WERI-Rb-1 (cell line): ENCODE measurements at regions not wholly inside any gene's neighbourhood (a gene's known extent, or its start where the extent isn't known, plus 50 kb on each side); places are given as distances from the start of the nearest gene placed in this dataset.

Source experiments
- DNase-seq: peaks from one replicate; pipeline ENCODE4 v3.0.0-alpha.2; 2020
- H3K27ac ChIP-seq: fragments of 250-450 bp; sonication (Bioruptor Pico); 2 replicates; pipeline ENCODE4 v1.5.1; 2020; ENCODE audit warnings: mild to moderate bottlenecking, moderate library complexity
- H3K27me3 ChIP-seq: fragments of 250-450 bp; sonication (Bioruptor Pico); 2 replicates; pipeline ENCODE4 v1.5.1; 2021; ENCODE audit warnings: mild to moderate bottlenecking, low read depth, moderate library complexity; ENCODE audit not compliant: insufficient read depth, severe bottlenecking
- H3K36me3 ChIP-seq: fragments of 250-450 bp; sonication (Bioruptor Pico); 2 replicates; pipeline ENCODE4 v1.5.1; 2020; ENCODE audit warnings: mild to moderate bottlenecking, moderate library complexity
- H3K4me3 ChIP-seq: 2 replicates; pipeline ENCODE4 v1.5.1; 2011; ENCODE audit warnings: low read depth, mild to moderate bottlenecking, control low read depth, low read length
- H3K9me3 ChIP-seq: fragments of 250-450 bp; sonication (Bioruptor Pico); 2 replicates; pipeline ENCODE4 v1.5.1; 2021; ENCODE audit warnings: mild to moderate bottlenecking, moderate library complexity; ENCODE audit not compliant: severe bottlenecking
- TF ChIP-seq, protein P1 (sequence below): IDR thresholded peaks from 2 replicates; pipeline ENCODE4 v1.5.1; 2011; ENCODE audit warnings: low read depth, mild to moderate bottlenecking, control low read depth, inconsistent platforms, low read length

DNA sequence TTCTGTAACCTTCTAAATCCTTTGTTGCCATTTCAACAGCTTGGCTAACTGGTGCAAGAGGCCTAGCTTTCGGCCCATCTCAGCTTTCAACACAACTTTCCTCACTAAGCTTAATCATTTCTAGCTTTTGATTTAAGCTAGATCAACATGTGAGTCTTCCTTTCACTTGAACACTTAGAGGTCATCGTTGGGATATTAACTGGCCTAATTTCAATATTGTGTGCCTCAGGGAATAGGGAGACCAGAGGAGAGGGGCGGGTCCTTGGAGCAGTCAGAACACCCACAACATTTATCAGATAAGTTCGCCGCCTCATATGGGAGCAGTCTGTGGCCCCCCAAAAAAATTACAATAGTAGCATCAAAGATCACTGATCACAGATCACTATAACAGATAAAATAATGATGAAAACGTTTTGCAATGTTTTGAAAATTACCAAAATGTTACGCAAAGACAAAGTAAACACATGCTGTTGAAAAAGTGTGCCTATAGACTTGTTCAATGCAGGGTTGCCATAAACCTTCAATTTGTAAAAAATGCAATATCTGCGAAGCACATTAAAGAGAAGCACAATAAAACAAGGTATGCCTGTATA lies 66.8 kb upstream of the PCSK1 start:
- DNase-seq = no peak
- no peaks in the 10 kb centered on the region for H3K9me3 ChIP-seq
- H3K36me3 ChIP-seq = no peaks in the 10 kb centered on the region
- H3K4me3 ChIP-seq = no peak overlapping the region
- no peak overlapping the region for H3K27ac ChIP-seq
- TF ChIP-seq, protein P1, sequence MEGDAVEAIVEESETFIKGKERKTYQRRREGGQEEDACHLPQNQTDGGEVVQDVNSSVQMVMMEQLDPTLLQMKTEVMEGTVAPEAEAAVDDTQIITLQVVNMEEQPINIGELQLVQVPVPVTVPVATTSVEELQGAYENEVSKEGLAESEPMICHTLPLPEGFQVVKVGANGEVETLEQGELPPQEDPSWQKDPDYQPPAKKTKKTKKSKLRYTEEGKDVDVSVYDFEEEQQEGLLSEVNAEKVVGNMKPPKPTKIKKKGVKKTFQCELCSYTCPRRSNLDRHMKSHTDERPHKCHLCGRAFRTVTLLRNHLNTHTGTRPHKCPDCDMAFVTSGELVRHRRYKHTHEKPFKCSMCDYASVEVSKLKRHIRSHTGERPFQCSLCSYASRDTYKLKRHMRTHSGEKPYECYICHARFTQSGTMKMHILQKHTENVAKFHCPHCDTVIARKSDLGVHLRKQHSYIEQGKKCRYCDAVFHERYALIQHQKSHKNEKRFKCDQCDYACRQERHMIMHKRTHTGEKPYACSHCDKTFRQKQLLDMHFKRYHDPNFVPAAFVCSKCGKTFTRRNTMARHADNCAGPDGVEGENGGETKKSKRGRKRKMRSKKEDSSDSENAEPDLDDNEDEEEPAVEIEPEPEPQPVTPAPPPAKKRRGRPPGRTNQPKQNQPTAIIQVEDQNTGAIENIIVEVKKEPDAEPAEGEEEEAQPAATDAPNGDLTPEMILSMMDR = no peak
- no peaks in the 10 kb centered on the region for H3K27me3 ChIP-seq

DNA sequence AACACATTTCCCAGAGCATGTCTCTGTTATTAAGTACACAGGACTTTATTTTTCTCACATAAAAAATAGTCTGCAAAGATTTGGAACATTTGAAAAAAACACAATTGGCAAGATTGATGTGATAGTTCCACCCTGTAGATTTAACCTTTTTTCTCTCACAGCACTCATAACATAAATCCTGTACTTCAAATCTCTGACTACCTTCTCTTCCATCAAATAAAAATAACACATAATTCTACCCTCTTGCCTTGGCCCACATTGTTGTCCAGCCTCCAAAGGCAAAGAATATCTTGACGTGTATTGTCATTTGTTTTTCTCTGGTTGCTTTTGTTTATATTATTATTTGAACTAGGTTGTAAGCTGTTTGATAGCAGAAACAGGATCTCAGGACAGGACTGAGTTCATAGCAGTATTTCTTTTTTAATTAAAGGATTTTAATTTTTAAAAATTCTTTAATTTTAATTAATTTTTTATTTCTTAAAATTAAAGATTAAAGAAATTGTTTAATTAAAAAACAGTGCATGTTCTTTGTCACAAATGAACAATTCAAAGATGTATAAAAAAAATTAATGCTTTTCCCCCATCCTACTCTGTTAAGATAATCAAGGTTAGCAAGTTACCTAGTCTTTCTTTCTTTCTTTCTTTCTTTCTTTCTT lies 69.1 kb upstream of the PCSK1 start:
- Histone ChIP-seq H3K4me3 (no peak overlapping the region), H3K36me3 (no peaks in the 10 kb centered on the region), H3K9me3 (no peaks in the 10 kb centered on the region), H3K27ac (no peak overlapping the region), H3K27me3 (no peaks in the 10 kb centered on the region)
- no peak for DNase-seq
- TF ChIP-seq, protein P1 = no peak

DNA sequence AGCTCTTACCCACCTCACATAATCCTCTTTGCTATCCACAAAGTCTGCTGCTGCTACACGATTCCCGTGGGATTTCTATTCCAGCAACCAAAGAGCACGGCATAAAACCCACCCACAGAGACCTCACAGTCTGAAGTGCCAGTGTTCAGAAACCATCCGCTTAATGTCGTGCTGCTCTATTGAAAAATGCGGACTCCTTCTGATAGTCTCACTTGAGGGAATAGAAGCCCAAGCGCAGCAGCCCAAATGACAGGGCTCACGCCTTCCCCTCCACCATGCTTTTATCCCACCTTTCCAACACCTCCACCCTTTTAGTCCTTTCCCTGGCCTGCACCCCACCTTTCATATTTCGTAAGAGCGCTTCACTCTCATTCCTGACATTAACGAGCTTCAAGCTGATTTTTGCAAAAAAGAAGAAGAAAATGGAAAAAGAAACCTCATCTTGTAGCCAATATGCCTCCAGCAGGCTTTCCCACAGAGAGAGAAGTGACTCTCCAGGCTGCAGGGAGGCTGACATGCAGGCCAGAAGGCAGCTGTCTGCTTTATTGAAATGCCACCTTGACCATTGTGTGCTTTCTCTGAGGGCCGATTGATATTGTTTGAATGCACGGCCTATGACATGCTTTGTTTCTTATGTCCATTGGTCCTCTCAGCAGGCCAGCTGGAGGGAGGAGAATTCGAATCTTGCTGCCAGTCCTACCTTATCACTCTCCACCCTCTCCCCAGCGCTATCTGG lies 70.6 kb upstream of the PCSK1 start:
- no peak for DNase-seq
- Histone ChIP-seq H3K27ac (no peak overlapping the region), H3K36me3 (no peaks in the 10 kb centered on the region), H3K4me3 (no peak overlapping the region), H3K27me3 (no peaks in the 10 kb centered on the region), H3K9me3 (no peaks in the 10 kb centered on the region)
- TF ChIP-seq, protein P1 = no peak

DNA sequence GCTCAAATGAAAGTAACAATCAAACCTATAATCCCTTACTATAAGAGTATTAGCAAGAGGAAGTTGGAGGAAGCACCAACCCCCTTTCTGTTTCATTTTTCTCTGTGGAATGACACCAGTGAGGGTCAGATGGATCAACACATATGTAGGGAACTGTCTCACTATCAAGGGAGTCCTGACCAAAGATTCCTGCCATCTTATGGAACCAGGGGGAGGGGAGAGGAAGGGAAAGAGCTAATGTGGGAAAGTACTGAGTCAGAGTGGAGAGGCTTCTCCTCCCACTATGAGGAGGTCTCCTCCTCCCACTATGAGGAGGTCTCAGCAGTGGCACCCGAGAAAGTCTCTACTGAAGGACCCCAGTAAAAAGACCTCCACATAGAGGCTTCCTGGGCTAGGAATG lies 73.3 kb upstream of the PCSK1 start:
- TF ChIP-seq, protein P1 = no peak
- Histone ChIP-seq H3K27ac (no peak overlapping the region), H3K9me3 (no peaks in the 10 kb centered on the region), H3K36me3 (no peaks in the 10 kb centered on the region), H3K27me3 (no peaks in the 10 kb centered on the region), H3K4me3 (no peak overlapping the region)
- no peak for DNase-seq

DNA sequence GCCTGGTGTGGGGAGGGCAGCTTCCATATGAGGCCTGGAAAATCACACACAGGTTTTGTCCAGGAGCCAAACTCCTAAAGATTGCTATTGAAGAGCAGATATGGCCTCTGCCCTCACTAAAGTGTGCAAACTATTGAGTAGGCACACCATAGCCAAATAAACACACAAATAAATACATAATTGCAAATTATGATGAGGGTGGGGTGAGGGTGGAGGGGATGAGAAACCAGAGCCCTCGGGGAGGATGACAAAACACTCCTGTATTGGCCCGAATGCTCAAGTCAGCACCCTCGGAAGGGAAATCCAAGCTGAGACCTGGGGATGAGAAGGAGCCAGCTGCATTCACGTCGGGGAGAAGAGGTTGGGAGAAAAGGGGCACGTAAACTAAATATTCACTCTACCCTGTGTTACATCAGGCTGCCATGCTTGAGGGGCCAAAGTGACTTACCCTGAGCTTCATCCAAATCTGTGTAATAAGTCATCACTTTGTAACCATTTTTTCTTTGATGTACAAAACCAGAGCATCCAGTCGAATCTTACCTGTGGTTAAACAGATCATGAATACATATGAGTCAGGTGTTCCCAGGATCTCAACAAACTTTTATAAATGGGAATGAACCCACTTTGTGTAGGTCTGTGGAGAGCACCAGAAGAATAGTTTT lies 73.9 kb upstream of the PCSK1 start:
- TF ChIP-seq, protein P1 = no peak
- Histone ChIP-seq H3K36me3 (no peaks in the 10 kb centered on the region), H3K4me3 (no peak overlapping the region), H3K27me3 (no peaks in the 10 kb centered on the region), H3K27ac (no peak overlapping the region), H3K9me3 (no peaks in the 10 kb centered on the region)
- DNase-seq = no peak
